A673 (cell line): ENCODE measurements at regions not wholly inside any gene's neighbourhood (a gene's known extent, or its start where the extent isn't known, plus 50 kb on each side); places are given as distances from the start of the nearest gene placed in this dataset.

Experiments used
- CTCF ChIP-seq: fragments of 300-800, 200-600 bp; sonication (generic); conservative IDR thresholded peaks from 2 replicates; pipeline ENCODE4 v1.5.1; 2017; ENCODE audit warnings: low read depth, mild to moderate bottlenecking, antibody characterized with exemption, low read length, moderate library complexity, mixed read lengths
- EZH2 ChIP-seq: fragments of 200-600 bp; sonication (generic); IDR thresholded peaks from 2 replicates; pipeline ENCODE4 v1.6.1; 2017; ENCODE audit warnings: borderline replicate concordance, low read depth, mild to moderate bottlenecking, mixed read lengths, antibody characterized with exemption, low read length; ENCODE audit not compliant: poor library complexity, severe bottlenecking

GRCh38 chr20:51199920-51200319 lies 177.0 kb upstream of the KCNG1 start:
- TF ChIP-seq CTCF, result no peak
- no peak for TF ChIP-seq EZH2
